SK-N-SH (cell line): ENCODE measurements at regions not wholly inside any gene's neighbourhood (a gene's known extent, or its start where the extent isn't known, plus 50 kb on each side); places are given as distances from the start of the nearest gene placed in this dataset.

ENCODE experiments used
- CTCF ChIA-PET: fragments of 300-600, 350-600 bp; formaldehyde crosslinking; extraction: SDS; loops from one replicate; lab custom pipeline; 2021; lab: Yijun Ruan, JAX
- POLR2A ChIA-PET: fragments of 350-600 bp; sonication (Branson Sonifier 250); formaldehyde crosslinking; extraction: SDS; loops from one replicate; lab custom pipeline; 2020; ENCODE audit warnings: antibody characterized with exemption, inconsistent platforms; lab: Yijun Ruan, JAX
- DNase-seq: peaks from one replicate; pipeline ENCODE4 v3.0.0; 2012
- H2AFZ ChIP-seq: fragments of 200-600 bp; sonication (generic); 2 replicates; pipeline ENCODE4 v1.8.1; 2016; ENCODE audit warnings: antibody characterized with exemption, mild to moderate bottlenecking, low read depth
- H3F3A ChIP-seq: fragments of 200-600 bp; sonication (generic); replicated peaks from 2 replicates; pipeline ENCODE3; 2016; ENCODE audit warnings: antibody characterized with exemption, mild to moderate bottlenecking; ENCODE audit not compliant: insufficient read depth
- H3K27ac ChIP-seq, 2 experiments: fragments of 200-500 bp in 1 of 2; fragments of 200-600 bp in 1 of 2; sonication (Bioruptor generic) in 1 of 2; sonication (generic), shearing (Covaris generic) in 1 of 2; 2 replicates each; pipeline versions ENCODE4 v1.5.1 to v1.6.1; 2014 to 2016; ENCODE audit warnings: low read depth in 2 of 2, inconsistent platforms in 1 of 2, low read length in 1 of 2, mild to moderate bottlenecking in 1 of 2, mixed read lengths in 1 of 2
- H3K27me3 ChIP-seq: fragments of 200-600 bp; sonication (generic), shearing (Covaris generic); 2 replicates; pipeline ENCODE4 v1.6.1; 2016; ENCODE audit warnings: mixed run types; ENCODE audit not compliant: insufficient read depth
- H3K36me3 ChIP-seq, 2 experiments: fragments of 200-500 bp in 1 of 2; fragments of 200-600 bp in 1 of 2; sonication (Bioruptor generic) in 1 of 2; sonication (generic) in 1 of 2; replicated peaks in 1 of 2; 2 replicates each; pipeline versions ENCODE3 to v1.5.1; 2014 to 2016; ENCODE audit warnings: low read length in 1 of 2, mild to moderate bottlenecking in 1 of 2; ENCODE audit not compliant: insufficient read depth in 2 of 2, control insufficient read depth in 1 of 2
- H3K4me1 ChIP-seq, 2 experiments: fragments of 200-500 bp in 1 of 2; fragments of 200-600 bp in 1 of 2; sonication (Bioruptor generic) in 1 of 2; sonication (generic), shearing (Covaris generic) in 1 of 2; 2 replicates each; pipeline versions ENCODE4 v1.5.1 to v1.6.1; 2014 to 2016; ENCODE audit warnings: low read depth in 1 of 2, low read length in 1 of 2, mixed run types in 1 of 2; ENCODE audit not compliant: insufficient read depth in 2 of 2, control insufficient read depth in 1 of 2
- H3K4me2 ChIP-seq: fragments of 200-600 bp; sonication (generic), shearing (Covaris generic); 2 replicates; pipeline ENCODE4 v1.6.1; 2017; ENCODE audit warnings: mixed run types
- H3K4me3 ChIP-seq, 2 experiments: fragments of 200-500 bp in 1 of 2; fragments of 200-600 bp in 1 of 2; sonication (Bioruptor generic) in 1 of 2; sonication (generic), shearing (Covaris generic) in 1 of 2; 2 replicates each; pipeline versions ENCODE4 v1.5.1 to v1.8.1; 2014 to 2016; ENCODE audit warnings: low read depth in 2 of 2, inconsistent platforms in 1 of 2, low read length in 1 of 2, mild to moderate bottlenecking in 1 of 2, mixed read lengths in 1 of 2, moderate library complexity in 1 of 2
- H3K79me2 ChIP-seq: fragments of 200-600 bp; sonication (generic); 2 replicates; pipeline ENCODE4 v1.8.1; 2017; ENCODE audit warnings: mild to moderate bottlenecking; ENCODE audit not compliant: insufficient read depth
- H3K9ac ChIP-seq: fragments of 200-600 bp; sonication (generic); 2 replicates; pipeline ENCODE4 v1.6.1; 2017; ENCODE audit warnings: mixed run types
- H3K9me2 ChIP-seq: fragments of 200-600 bp; sonication (generic); 2 replicates; pipeline ENCODE4 v1.6.1; 2017; ENCODE audit warnings: mixed run types
- H3K9me3 ChIP-seq: fragments of 200-600 bp; sonication (generic); 2 replicates; pipeline ENCODE4 v1.6.1; 2017; ENCODE audit warnings: mixed run types, mild to moderate bottlenecking, moderate library complexity
- H4K20me1 ChIP-seq: fragments of 200-600 bp; sonication (generic); 2 replicates; pipeline ENCODE4 v1.6.1; 2017; ENCODE audit warnings: mild to moderate bottlenecking, mixed run types; ENCODE audit not compliant: insufficient read depth
- CHD2 ChIP-seq: fragments of 150-350 bp; IDR thresholded peaks from 2 replicates; pipeline ENCODE4 v1.6.1; 2018; ENCODE audit warnings: low read length; ENCODE audit not compliant: partially characterized antibody
- CTCF ChIP-seq: fragments of 200-600 bp; sonication (generic); IDR thresholded peaks from 2 replicates; pipeline ENCODE4 v1.6.1; 2017; ENCODE audit warnings: antibody characterized with exemption, mild to moderate bottlenecking, moderate library complexity
- EP300 ChIP-seq, 2 experiments: IDR thresholded peaks; 2 replicates each; pipeline versions ENCODE4 v1.4.0 to v1.6.1; 2012; ENCODE audit warnings: borderline replicate concordance in 1 of 2, low read depth in 1 of 2, low read length in 1 of 2
- FOXM1 ChIP-seq: IDR thresholded peaks from 2 replicates; pipeline ENCODE4 v1.4.0; 2012; ENCODE audit warnings: low read depth, mild to moderate bottlenecking
- GABPA ChIP-seq: IDR thresholded peaks from 2 replicates; pipeline ENCODE4 v1.4.0; 2012; ENCODE audit warnings: low read depth, mild to moderate bottlenecking
- GATA2 ChIP-seq: sonication (generic); formaldehyde crosslinking; IDR thresholded peaks from 2 replicates; pipeline ENCODE4 v1.5.0; 2020; ENCODE audit warnings: mild to moderate bottlenecking, missing genetic modification reagents
- IRF3 ChIP-seq: fragments of 150-350 bp; IDR thresholded peaks from 2 replicates; pipeline ENCODE4 v1.6.1; 2016; ENCODE audit warnings: mild to moderate bottlenecking, low read depth, low read length
- MXI1 ChIP-seq: IDR thresholded peaks from 2 replicates; pipeline ENCODE4 v1.6.1; 2012; ENCODE audit warnings: mild to moderate bottlenecking, low read depth, low read length, improper control_type of control experiment
- NRF1 ChIP-seq: IDR thresholded peaks from 2 replicates; pipeline ENCODE4 v1.6.1; 2012; ENCODE audit warnings: low read depth, mild to moderate bottlenecking, low read length
- PBX3 ChIP-seq: IDR thresholded peaks from 2 replicates; pipeline ENCODE4; 2012
- RAD21 ChIP-seq: IDR thresholded peaks from 2 replicates; pipeline ENCODE4 v1.6.1; 2012; ENCODE audit warnings: mild to moderate bottlenecking, low read length
- RCOR1 ChIP-seq: fragments of 150-350 bp; IDR thresholded peaks from 2 replicates; pipeline ENCODE4 v1.6.1; 2017; ENCODE audit warnings: antibody characterized with exemption, low read length
- RFX5 ChIP-seq: IDR thresholded peaks from 2 replicates; pipeline ENCODE4 v1.6.1; 2012; ENCODE audit warnings: mild to moderate bottlenecking, improper control_type of control experiment, low read length
- RXRA ChIP-seq: IDR thresholded peaks from 2 replicates; pipeline ENCODE4 v1.4.0; 2012; ENCODE audit warnings: low read depth, mild to moderate bottlenecking, borderline replicate concordance
- SMC3 ChIP-seq: IDR thresholded peaks from 2 replicates; pipeline ENCODE4 v1.6.1; 2012; ENCODE audit warnings: low read depth, low read length, improper control_type of control experiment
- TAF1 ChIP-seq: IDR thresholded peaks from 2 replicates; pipeline ENCODE4 v1.6.1; 2012; ENCODE audit warnings: low read depth, mild to moderate bottlenecking, low read length, moderate library complexity, borderline replicate concordance
- TCF12 ChIP-seq: IDR thresholded peaks from 2 replicates; pipeline ENCODE4 v1.4.0; 2012
- TEAD4 ChIP-seq: IDR thresholded peaks from 2 replicates; pipeline ENCODE4 v1.4.0; 2012; ENCODE audit warnings: mild to moderate bottlenecking, borderline replicate concordance; ENCODE audit not compliant: insufficient read depth
- USF1 ChIP-seq: IDR thresholded peaks from 2 replicates; pipeline ENCODE4 v1.4.0; 2012; ENCODE audit warnings: low read depth, borderline replicate concordance
- WGBS: methylation state at CpG from one replicate; pipeline ENCODE4 v1.1.6; 2017; ENCODE audit warnings: low lambda C conversion rate; 5-methylcytosine and 5-hydroxymethylcytosine counted together
- TF ChIP-seq, protein P1 (sequence below): IDR thresholded peaks from 2 replicates; pipeline ENCODE4 v1.6.1; 2012; ENCODE audit warnings: mild to moderate bottlenecking, low read depth, low read length, moderate library complexity

- Histone ChIP-seq H3K36me3 (no peaks in the 10 kb centered on the region), H3F3A (no peaks in the 10 kb centered on the region), H3K9me2 (no peaks in the 10 kb centered on the region), H3K4me1 (no peaks in the 10 kb centered on the region), H3K9ac (no peak overlapping the region), H3K4me2 (no peak overlapping the region), H3K4me3 (no peak overlapping the region), H3K79me2 (no peaks in the 10 kb centered on the region), H3K27me3 (no peaks in the 10 kb centered on the region), H2AFZ (no peak overlapping the region), H3K27ac (no peak overlapping the region), H4K20me1 (no peaks in the 10 kb centered on the region), H3K9me3 (no peaks in the 10 kb centered on the region)
- WGBS = 29% methylated on average over 2 of the region's 2 CpGs
- no peak for TF ChIP-seq GATA2 (CRISPR knock-in tag)
- no peak for TF ChIP-seq SMC3
- TF ChIP-seq GABPA = no peak
- no peak for TF ChIP-seq IRF3
- no peak for TF ChIP-seq USF1
- no peak for TF ChIP-seq TCF12
- TF ChIP-seq CTCF = no peak
- TF ChIP-seq PBX3 = no peak
- no peak for TF ChIP-seq TEAD4
- TF ChIP-seq RAD21 = no peak
- no peak for DNase-seq
- ChIA-PET CTCF (no interaction called here), POLR2A (no interaction called here)
These were observed 297.0 kb upstream of the FAT1 start for GRCh38 chr4:187020676-187021075.

DNA sequence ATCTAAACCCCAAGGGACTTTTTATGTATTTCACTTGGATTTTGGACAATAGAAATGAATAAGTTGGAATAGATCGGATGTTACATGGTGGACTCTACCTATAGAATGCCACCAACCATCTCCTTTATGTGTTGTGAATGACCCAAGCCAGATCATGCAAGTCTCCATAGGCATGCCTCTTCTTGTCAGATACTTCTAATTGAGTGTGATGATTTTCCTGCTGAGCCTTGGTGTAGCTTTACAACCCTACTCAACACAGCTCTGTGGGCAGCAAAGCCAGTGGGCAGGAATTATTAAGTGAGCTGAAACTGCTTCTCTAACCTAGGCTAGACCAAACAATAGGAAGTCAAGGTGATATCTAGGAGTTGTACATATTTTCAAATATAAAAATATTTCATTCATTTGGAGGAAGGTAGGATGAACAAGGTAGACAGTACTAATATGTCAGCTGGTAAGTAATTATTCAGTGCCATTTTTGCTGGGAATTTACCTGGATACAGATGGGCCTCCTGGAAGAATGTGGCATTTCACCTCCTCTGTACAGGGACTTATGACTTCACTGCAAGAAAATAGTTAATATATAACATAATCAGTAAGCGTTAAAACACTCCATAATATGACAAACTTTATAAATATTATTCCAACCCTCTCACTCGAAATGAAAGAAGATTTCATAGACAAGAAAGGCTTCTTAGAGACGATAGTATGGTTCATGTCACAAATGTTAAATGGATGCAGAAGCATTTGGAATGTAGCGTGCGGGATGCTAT, 298.0 kb upstream of the FAT1 start:
- H3K79me2 ChIP-seq = no peaks in the 10 kb centered on the region
- DNase-seq = no peak
- CTCF ChIA-PET = no interaction called here
- POLR2A ChIA-PET = no interaction called here
- H3K27ac ChIP-seq = no peak overlapping the region
- H3K36me3 ChIP-seq = no peaks in the 10 kb centered on the region
- WGBS = 39% methylated on average over 6 of the region's 6 CpGs
- no peaks in the 10 kb centered on the region for H3K9me2 ChIP-seq
- no peaks in the 10 kb centered on the region for H3K4me1 ChIP-seq
- TF ChIP-seq NRF1 = no peak
- no peak for TF ChIP-seq SMC3
- TF ChIP-seq, protein P1, sequence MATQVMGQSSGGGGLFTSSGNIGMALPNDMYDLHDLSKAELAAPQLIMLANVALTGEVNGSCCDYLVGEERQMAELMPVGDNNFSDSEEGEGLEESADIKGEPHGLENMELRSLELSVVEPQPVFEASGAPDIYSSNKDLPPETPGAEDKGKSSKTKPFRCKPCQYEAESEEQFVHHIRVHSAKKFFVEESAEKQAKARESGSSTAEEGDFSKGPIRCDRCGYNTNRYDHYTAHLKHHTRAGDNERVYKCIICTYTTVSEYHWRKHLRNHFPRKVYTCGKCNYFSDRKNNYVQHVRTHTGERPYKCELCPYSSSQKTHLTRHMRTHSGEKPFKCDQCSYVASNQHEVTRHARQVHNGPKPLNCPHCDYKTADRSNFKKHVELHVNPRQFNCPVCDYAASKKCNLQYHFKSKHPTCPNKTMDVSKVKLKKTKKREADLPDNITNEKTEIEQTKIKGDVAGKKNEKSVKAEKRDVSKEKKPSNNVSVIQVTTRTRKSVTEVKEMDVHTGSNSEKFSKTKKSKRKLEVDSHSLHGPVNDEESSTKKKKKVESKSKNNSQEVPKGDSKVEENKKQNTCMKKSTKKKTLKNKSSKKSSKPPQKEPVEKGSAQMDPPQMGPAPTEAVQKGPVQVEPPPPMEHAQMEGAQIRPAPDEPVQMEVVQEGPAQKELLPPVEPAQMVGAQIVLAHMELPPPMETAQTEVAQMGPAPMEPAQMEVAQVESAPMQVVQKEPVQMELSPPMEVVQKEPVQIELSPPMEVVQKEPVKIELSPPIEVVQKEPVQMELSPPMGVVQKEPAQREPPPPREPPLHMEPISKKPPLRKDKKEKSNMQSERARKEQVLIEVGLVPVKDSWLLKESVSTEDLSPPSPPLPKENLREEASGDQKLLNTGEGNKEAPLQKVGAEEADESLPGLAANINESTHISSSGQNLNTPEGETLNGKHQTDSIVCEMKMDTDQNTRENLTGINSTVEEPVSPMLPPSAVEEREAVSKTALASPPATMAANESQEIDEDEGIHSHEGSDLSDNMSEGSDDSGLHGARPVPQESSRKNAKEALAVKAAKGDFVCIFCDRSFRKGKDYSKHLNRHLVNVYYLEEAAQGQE = no peak
- TF ChIP-seq RFX5 = no peak
- no peak for TF ChIP-seq MXI1
- TF ChIP-seq RXRA = no peak
- no peak for TF ChIP-seq FOXM1
- no peak for TF ChIP-seq RCOR1
- no peak for TF ChIP-seq TAF1
- TF ChIP-seq RAD21 = no peak
- no peak for TF ChIP-seq GATA2 (CRISPR knock-in tag)
- no peak for TF ChIP-seq EP300 (IDR thresholded peaks at IDR 0.05; ENCODE audit: borderline replicate concordance in 1 of 2, low read depth in 1 of 2, low read length in 1 of 2)
- no peak for TF ChIP-seq CHD2
- no peaks in the 10 kb centered on the region for H3F3A ChIP-seq
- no peaks in the 10 kb centered on the region for H4K20me1 ChIP-seq
- no peaks in the 10 kb centered on the region for H3K9me3 ChIP-seq
- no peaks in the 10 kb centered on the region for H3K27me3 ChIP-seq
- H2AFZ ChIP-seq = no peak overlapping the region
- H3K9ac ChIP-seq = no peak overlapping the region
- no peak overlapping the region for H3K4me3 ChIP-seq
- H3K4me2 ChIP-seq = no peak overlapping the region
